DND-41 (cell line): ENCODE measurements at regions not wholly inside any gene's neighbourhood (a gene's known extent, or its start where the extent isn't known, plus 50 kb on each side); places are given as distances from the start of the nearest gene placed in this dataset.

Experiments used
- EZH2 ChIP-seq: IDR thresholded peaks from 3 replicates; pipeline ENCODE4 v1.6.1; 2012; ENCODE audit warnings: borderline replicate concordance, low read depth, mild to moderate bottlenecking, moderate library complexity, low read length, inconsistent platforms; ENCODE audit not compliant: severe bottlenecking
- TF ChIP-seq, protein P1 (sequence below): IDR thresholded peaks from 2 replicates; pipeline ENCODE4 v1.5.1; 2012; ENCODE audit warnings: borderline replicate concordance, low read length, moderate library complexity, mild to moderate bottlenecking; ENCODE audit not compliant: poor library complexity, severe bottlenecking; ENCODE audit errors: extremely low read depth

DNA sequence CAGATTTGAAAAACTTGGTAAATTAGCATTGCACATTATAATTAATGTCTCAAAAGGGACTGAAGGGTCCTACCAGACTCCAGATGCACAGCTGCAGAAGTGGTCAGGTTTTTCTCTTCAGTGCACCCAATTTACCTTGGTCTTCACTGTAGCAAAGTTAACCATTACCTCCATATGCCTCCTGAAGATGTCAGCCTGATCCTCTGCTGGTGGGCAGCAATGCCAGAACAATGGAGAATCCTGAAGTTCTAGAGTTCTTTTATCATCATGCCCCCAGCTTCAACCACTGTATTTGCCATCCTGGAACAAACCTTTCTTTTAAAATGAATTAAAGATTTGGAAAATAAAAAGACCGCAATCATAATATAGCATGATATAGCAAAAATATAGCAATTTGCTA lies 1774.8 kb upstream of the CELF4 start:
- TF ChIP-seq, protein P1, sequence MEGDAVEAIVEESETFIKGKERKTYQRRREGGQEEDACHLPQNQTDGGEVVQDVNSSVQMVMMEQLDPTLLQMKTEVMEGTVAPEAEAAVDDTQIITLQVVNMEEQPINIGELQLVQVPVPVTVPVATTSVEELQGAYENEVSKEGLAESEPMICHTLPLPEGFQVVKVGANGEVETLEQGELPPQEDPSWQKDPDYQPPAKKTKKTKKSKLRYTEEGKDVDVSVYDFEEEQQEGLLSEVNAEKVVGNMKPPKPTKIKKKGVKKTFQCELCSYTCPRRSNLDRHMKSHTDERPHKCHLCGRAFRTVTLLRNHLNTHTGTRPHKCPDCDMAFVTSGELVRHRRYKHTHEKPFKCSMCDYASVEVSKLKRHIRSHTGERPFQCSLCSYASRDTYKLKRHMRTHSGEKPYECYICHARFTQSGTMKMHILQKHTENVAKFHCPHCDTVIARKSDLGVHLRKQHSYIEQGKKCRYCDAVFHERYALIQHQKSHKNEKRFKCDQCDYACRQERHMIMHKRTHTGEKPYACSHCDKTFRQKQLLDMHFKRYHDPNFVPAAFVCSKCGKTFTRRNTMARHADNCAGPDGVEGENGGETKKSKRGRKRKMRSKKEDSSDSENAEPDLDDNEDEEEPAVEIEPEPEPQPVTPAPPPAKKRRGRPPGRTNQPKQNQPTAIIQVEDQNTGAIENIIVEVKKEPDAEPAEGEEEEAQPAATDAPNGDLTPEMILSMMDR: no peak
- TF ChIP-seq EZH2: no peak
